SK-N-SH (cell line): ENCODE measurements at regions not wholly inside any gene's neighbourhood (a gene's known extent, or its start where the extent isn't known, plus 50 kb on each side); places are given as distances from the start of the nearest gene placed in this dataset.

ENCODE experiments used
- CTCF ChIA-PET: fragments of 300-600, 350-600 bp; formaldehyde crosslinking; extraction: SDS; loops from one replicate; lab custom pipeline; 2021; lab: Yijun Ruan, JAX
- POLR2A ChIA-PET: fragments of 350-600 bp; sonication (Branson Sonifier 250); formaldehyde crosslinking; extraction: SDS; loops from one replicate; lab custom pipeline; 2020; ENCODE audit warnings: antibody characterized with exemption, inconsistent platforms; lab: Yijun Ruan, JAX
- DNase-seq: peaks from one replicate; pipeline ENCODE4 v3.0.0; 2012
- H2AFZ ChIP-seq: fragments of 200-600 bp; sonication (generic); 2 replicates; pipeline ENCODE4 v1.8.1; 2016; ENCODE audit warnings: antibody characterized with exemption, mild to moderate bottlenecking, low read depth
- H3F3A ChIP-seq: fragments of 200-600 bp; sonication (generic); replicated peaks from 2 replicates; pipeline ENCODE3; 2016; ENCODE audit warnings: antibody characterized with exemption, mild to moderate bottlenecking; ENCODE audit not compliant: insufficient read depth
- H3K27ac ChIP-seq, 2 experiments: fragments of 200-500 bp in 1 of 2; fragments of 200-600 bp in 1 of 2; sonication (Bioruptor generic) in 1 of 2; sonication (generic), shearing (Covaris generic) in 1 of 2; 2 replicates each; pipeline versions ENCODE4 v1.5.1 to v1.6.1; 2014 to 2016; ENCODE audit warnings: low read depth in 2 of 2, inconsistent platforms in 1 of 2, low read length in 1 of 2, mild to moderate bottlenecking in 1 of 2, mixed read lengths in 1 of 2
- H3K27me3 ChIP-seq: fragments of 200-600 bp; sonication (generic), shearing (Covaris generic); 2 replicates; pipeline ENCODE4 v1.6.1; 2016; ENCODE audit warnings: mixed run types; ENCODE audit not compliant: insufficient read depth
- H3K36me3 ChIP-seq, 2 experiments: fragments of 200-500 bp in 1 of 2; fragments of 200-600 bp in 1 of 2; sonication (Bioruptor generic) in 1 of 2; sonication (generic) in 1 of 2; replicated peaks in 1 of 2; 2 replicates each; pipeline versions ENCODE3 to v1.5.1; 2014 to 2016; ENCODE audit warnings: low read length in 1 of 2, mild to moderate bottlenecking in 1 of 2; ENCODE audit not compliant: insufficient read depth in 2 of 2, control insufficient read depth in 1 of 2
- H3K4me1 ChIP-seq, 2 experiments: fragments of 200-500 bp in 1 of 2; fragments of 200-600 bp in 1 of 2; sonication (Bioruptor generic) in 1 of 2; sonication (generic), shearing (Covaris generic) in 1 of 2; 2 replicates each; pipeline versions ENCODE4 v1.5.1 to v1.6.1; 2014 to 2016; ENCODE audit warnings: low read depth in 1 of 2, low read length in 1 of 2, mixed run types in 1 of 2; ENCODE audit not compliant: insufficient read depth in 2 of 2, control insufficient read depth in 1 of 2
- H3K4me2 ChIP-seq: fragments of 200-600 bp; sonication (generic), shearing (Covaris generic); 2 replicates; pipeline ENCODE4 v1.6.1; 2017; ENCODE audit warnings: mixed run types
- H3K4me3 ChIP-seq, 2 experiments: fragments of 200-500 bp in 1 of 2; fragments of 200-600 bp in 1 of 2; sonication (Bioruptor generic) in 1 of 2; sonication (generic), shearing (Covaris generic) in 1 of 2; 2 replicates each; pipeline versions ENCODE4 v1.5.1 to v1.8.1; 2014 to 2016; ENCODE audit warnings: low read depth in 2 of 2, inconsistent platforms in 1 of 2, low read length in 1 of 2, mild to moderate bottlenecking in 1 of 2, mixed read lengths in 1 of 2, moderate library complexity in 1 of 2
- H3K79me2 ChIP-seq: fragments of 200-600 bp; sonication (generic); 2 replicates; pipeline ENCODE4 v1.8.1; 2017; ENCODE audit warnings: mild to moderate bottlenecking; ENCODE audit not compliant: insufficient read depth
- H3K9ac ChIP-seq: fragments of 200-600 bp; sonication (generic); 2 replicates; pipeline ENCODE4 v1.6.1; 2017; ENCODE audit warnings: mixed run types
- H3K9me2 ChIP-seq: fragments of 200-600 bp; sonication (generic); 2 replicates; pipeline ENCODE4 v1.6.1; 2017; ENCODE audit warnings: mixed run types
- H3K9me3 ChIP-seq: fragments of 200-600 bp; sonication (generic); 2 replicates; pipeline ENCODE4 v1.6.1; 2017; ENCODE audit warnings: mixed run types, mild to moderate bottlenecking, moderate library complexity
- H4K20me1 ChIP-seq: fragments of 200-600 bp; sonication (generic); 2 replicates; pipeline ENCODE4 v1.6.1; 2017; ENCODE audit warnings: mild to moderate bottlenecking, mixed run types; ENCODE audit not compliant: insufficient read depth
- EP300 ChIP-seq, 2 experiments: IDR thresholded peaks; 2 replicates each; pipeline versions ENCODE4 v1.4.0 to v1.6.1; 2012; ENCODE audit warnings: borderline replicate concordance in 1 of 2, low read depth in 1 of 2, low read length in 1 of 2
- JUND ChIP-seq: IDR thresholded peaks from 2 replicates; pipeline ENCODE4 v1.4.0; 2012
- MEF2A ChIP-seq: IDR thresholded peaks from 2 replicates; pipeline ENCODE4 v1.4.0; 2012; ENCODE audit warnings: low read depth, borderline replicate concordance
- NFIC ChIP-seq: IDR thresholded peaks from 2 replicates; pipeline ENCODE4 v1.4.0; 2012; ENCODE audit warnings: borderline replicate concordance
- PBX3 ChIP-seq: IDR thresholded peaks from 2 replicates; pipeline ENCODE4; 2012
- POLR2AphosphoS5 ChIP-seq: IDR thresholded peaks from 2 replicates; pipeline ENCODE4 v1.6.1; 2012; ENCODE audit warnings: low read depth, low read length
- RAD21 ChIP-seq: IDR thresholded peaks from 2 replicates; pipeline ENCODE4 v1.6.1; 2012; ENCODE audit warnings: mild to moderate bottlenecking, low read length
- SIN3A ChIP-seq: IDR thresholded peaks from 2 replicates; pipeline ENCODE4 v1.6.1; 2012; ENCODE audit warnings: low read depth, mild to moderate bottlenecking, low read length, moderate library complexity, borderline replicate concordance
- SMC3 ChIP-seq: IDR thresholded peaks from 2 replicates; pipeline ENCODE4 v1.6.1; 2012; ENCODE audit warnings: low read depth, low read length, improper control_type of control experiment
- WGBS: methylation state at CpG from one replicate; pipeline ENCODE4 v1.1.6; 2017; ENCODE audit warnings: low lambda C conversion rate; 5-methylcytosine and 5-hydroxymethylcytosine counted together
- TF ChIP-seq, protein P1 (sequence below): fragments of 200-600 bp; sonication (generic); IDR thresholded peaks from 2 replicates; pipeline ENCODE4 v1.6.1; 2017; ENCODE audit warnings: antibody characterized with exemption, mild to moderate bottlenecking, moderate library complexity
- TF ChIP-seq, protein P2 (sequence below): IDR thresholded peaks from 2 replicates; pipeline ENCODE4 v1.4.0; 2012; ENCODE audit warnings: low read depth
- TF ChIP-seq, protein P3 (sequence below): IDR thresholded peaks from 2 replicates; pipeline ENCODE4 v1.6.1; 2012; ENCODE audit warnings: mild to moderate bottlenecking, low read depth, low read length, moderate library complexity

- no peak for TF ChIP-seq RAD21
Measured at GRCh38 chr10:2208106-2208505, 470.8 kb upstream of the ADARB2 start (continued).

GRCh38 chr10:2207246-2207922 is 470.1 kb upstream of the ADARB2 start:
- Histone ChIP-seq H3K79me2 (no peaks in the 10 kb centered on the region), H3K4me3 (no peak overlapping the region), H4K20me1 (no peaks in the 10 kb centered on the region), H2AFZ (no peak overlapping the region), H3F3A (no peaks in the 10 kb centered on the region), H3K9ac (no peak overlapping the region), H3K4me2 (no peak overlapping the region), H3K27ac (no peak overlapping the region), H3K9me2 (no peaks in the 10 kb centered on the region), H3K36me3 (no peaks in the 10 kb centered on the region), H3K4me1 (peaks cover 0 to 4% of the 10 kb centered on the region in 2 experiments; a peak in 2 of 4 replicates), H3K9me3 (no peaks in the 10 kb centered on the region; the same call in 1 of the 2 replicates), H3K27me3 (no peaks in the 10 kb centered on the region)
- 67% methylated on average over 27 of the region's 27 CpGs for WGBS
- POLR2A ChIA-PET = no interaction called here
- DNase-seq = no peak
- TF ChIP-seq PBX3 = no peak
- no peak for TF ChIP-seq SMC3
- no peak for TF ChIP-seq MEF2A
- TF ChIP-seq SIN3A = no peak
- no peak for TF ChIP-seq NFIC
- TF ChIP-seq EP300 (IDR thresholded peaks at IDR 0.05; ENCODE audit: borderline replicate concordance in 1 of 2, low read depth in 1 of 2, low read length in 1 of 2) = no peak
- no peak for TF ChIP-seq JUND
- TF ChIP-seq, protein P1, sequence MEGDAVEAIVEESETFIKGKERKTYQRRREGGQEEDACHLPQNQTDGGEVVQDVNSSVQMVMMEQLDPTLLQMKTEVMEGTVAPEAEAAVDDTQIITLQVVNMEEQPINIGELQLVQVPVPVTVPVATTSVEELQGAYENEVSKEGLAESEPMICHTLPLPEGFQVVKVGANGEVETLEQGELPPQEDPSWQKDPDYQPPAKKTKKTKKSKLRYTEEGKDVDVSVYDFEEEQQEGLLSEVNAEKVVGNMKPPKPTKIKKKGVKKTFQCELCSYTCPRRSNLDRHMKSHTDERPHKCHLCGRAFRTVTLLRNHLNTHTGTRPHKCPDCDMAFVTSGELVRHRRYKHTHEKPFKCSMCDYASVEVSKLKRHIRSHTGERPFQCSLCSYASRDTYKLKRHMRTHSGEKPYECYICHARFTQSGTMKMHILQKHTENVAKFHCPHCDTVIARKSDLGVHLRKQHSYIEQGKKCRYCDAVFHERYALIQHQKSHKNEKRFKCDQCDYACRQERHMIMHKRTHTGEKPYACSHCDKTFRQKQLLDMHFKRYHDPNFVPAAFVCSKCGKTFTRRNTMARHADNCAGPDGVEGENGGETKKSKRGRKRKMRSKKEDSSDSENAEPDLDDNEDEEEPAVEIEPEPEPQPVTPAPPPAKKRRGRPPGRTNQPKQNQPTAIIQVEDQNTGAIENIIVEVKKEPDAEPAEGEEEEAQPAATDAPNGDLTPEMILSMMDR = no peak
- TF ChIP-seq, protein P2, sequence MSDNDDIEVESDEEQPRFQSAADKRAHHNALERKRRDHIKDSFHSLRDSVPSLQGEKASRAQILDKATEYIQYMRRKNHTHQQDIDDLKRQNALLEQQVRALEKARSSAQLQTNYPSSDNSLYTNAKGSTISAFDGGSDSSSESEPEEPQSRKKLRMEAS = no peak
- no peak for TF ChIP-seq POLR2AphosphoS5
- TF ChIP-seq, protein P3, sequence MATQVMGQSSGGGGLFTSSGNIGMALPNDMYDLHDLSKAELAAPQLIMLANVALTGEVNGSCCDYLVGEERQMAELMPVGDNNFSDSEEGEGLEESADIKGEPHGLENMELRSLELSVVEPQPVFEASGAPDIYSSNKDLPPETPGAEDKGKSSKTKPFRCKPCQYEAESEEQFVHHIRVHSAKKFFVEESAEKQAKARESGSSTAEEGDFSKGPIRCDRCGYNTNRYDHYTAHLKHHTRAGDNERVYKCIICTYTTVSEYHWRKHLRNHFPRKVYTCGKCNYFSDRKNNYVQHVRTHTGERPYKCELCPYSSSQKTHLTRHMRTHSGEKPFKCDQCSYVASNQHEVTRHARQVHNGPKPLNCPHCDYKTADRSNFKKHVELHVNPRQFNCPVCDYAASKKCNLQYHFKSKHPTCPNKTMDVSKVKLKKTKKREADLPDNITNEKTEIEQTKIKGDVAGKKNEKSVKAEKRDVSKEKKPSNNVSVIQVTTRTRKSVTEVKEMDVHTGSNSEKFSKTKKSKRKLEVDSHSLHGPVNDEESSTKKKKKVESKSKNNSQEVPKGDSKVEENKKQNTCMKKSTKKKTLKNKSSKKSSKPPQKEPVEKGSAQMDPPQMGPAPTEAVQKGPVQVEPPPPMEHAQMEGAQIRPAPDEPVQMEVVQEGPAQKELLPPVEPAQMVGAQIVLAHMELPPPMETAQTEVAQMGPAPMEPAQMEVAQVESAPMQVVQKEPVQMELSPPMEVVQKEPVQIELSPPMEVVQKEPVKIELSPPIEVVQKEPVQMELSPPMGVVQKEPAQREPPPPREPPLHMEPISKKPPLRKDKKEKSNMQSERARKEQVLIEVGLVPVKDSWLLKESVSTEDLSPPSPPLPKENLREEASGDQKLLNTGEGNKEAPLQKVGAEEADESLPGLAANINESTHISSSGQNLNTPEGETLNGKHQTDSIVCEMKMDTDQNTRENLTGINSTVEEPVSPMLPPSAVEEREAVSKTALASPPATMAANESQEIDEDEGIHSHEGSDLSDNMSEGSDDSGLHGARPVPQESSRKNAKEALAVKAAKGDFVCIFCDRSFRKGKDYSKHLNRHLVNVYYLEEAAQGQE = no peak
- CTCF ChIA-PET = no interaction called here
